ENCODE measurements at regions not wholly inside any gene's neighbourhood (a gene's known extent, or its start where the extent isn't known, plus 50 kb on each side); places are given as distances from the start of the nearest gene placed in this dataset.

- DNase-seq: no peak
Observed at GRCh38 chr10:8725343-8725742, 670.9 kb downstream of the GATA3 start.

GRCh38 chr10:8726084-8726778 lies 671.7 kb downstream of the GATA3 start:
- DNase-seq: no peak

- DNase-seq: no peak
Observed at GRCh38 chr10:8726779-8727084, 672.2 kb downstream of the GATA3 start.

GRCh38 chr10:8731121-8732095 lies 676.9 kb downstream of the GATA3 start:
- no peak for DNase-seq

- no peak for DNase-seq
Observed at GRCh38 chr10:8738987-8739386, 684.5 kb downstream of the GATA3 start.

GRCh38 chr10:8752146-8752843 lies 697.8 kb downstream of the GATA3 start:
- no peak for DNase-seq

GRCh38 chr10:8758029-8758428 lies 703.5 kb downstream of the GATA3 start:
- no peak for DNase-seq

GRCh38 chr10:8766899-8767298 lies 712.4 kb downstream of the GATA3 start:
- DNase-seq: no peak

GRCh38 chr10:8767591-8767990 lies 713.1 kb downstream of the GATA3 start:
- DNase-seq: no peak

GRCh38 chr10:8768341-8768740 lies 713.9 kb downstream of the GATA3 start:
- no peak for DNase-seq

GRCh38 chr10:8768852-8769251 lies 714.4 kb downstream of the GATA3 start:
- no peak for DNase-seq

- no peak for DNase-seq
Observed at GRCh38 chr10:8776926-8777622, 722.6 kb downstream of the GATA3 start.

- no peak for DNase-seq
Observed at GRCh38 chr10:8778713-8779112, 724.2 kb downstream of the GATA3 start.

GRCh38 chr10:8787649-8788048 lies 733.2 kb downstream of the GATA3 start:
- DNase-seq: no peak

GRCh38 chr10:8790390-8790789 lies 735.9 kb downstream of the GATA3 start:
- no peak for DNase-seq

GRCh38 chr10:8794860-8795259 lies 740.4 kb downstream of the GATA3 start:
- no peak for DNase-seq

- DNase-seq: no peak
Observed at GRCh38 chr10:8800426-8800825, 745.9 kb downstream of the GATA3 start.

GRCh38 chr10:8803992-8804391 lies 749.5 kb downstream of the GATA3 start:
- DNase-seq: no peak

- no peak for DNase-seq
Observed at GRCh38 chr10:8810677-8811076, 756.2 kb downstream of the GATA3 start.

GRCh38 chr10:8811201-8811600 lies 756.7 kb downstream of the GATA3 start:
- DNase-seq: no peak

- no peak for DNase-seq
Observed at GRCh38 chr10:8815969-8816368, 761.5 kb downstream of the GATA3 start.

GRCh38 chr10:8817299-8817698 lies 762.8 kb downstream of the GATA3 start:
- DNase-seq: no peak

- DNase-seq: no peak
Observed at GRCh38 chr10:8825611-8826010, 771.1 kb downstream of the GATA3 start.
